ENCODE measurements at regions not wholly inside any gene's neighbourhood (a gene's known extent, or its start where the extent isn't known, plus 50 kb on each side); places are given as distances from the start of the nearest gene placed in this dataset.

GRCh38 chr16:85363881-85364280 lies 249.2 kb upstream of the GSE1 start:
- Histone ChIP-seq H3K9me3 (ENCODE audit: insufficient read depth, low read depth, low read length) (no peaks in the 10 kb centered on the region), H2AFZ (ENCODE audit: low read depth, low read length) (no peak overlapping the region), H4K20me1 (ENCODE audit: insufficient read depth, low read length) (peaks cover 71% of the 10 kb centered on the region), H3K9ac (ENCODE audit: low read length) (peak overlapping the region; percentile 66), H3K27me3 (ENCODE audit: insufficient read depth, low read length) (peaks cover 7% of the 10 kb centered on the region), H3K4me3 (ENCODE audit: insufficient read depth, low read depth, low read length) (no peak overlapping the region), H3K79me2 (ENCODE audit: insufficient read depth, low read length) (no peaks in the 10 kb centered on the region), H3K36me3 (ENCODE audit: insufficient read depth, low read length) (no peaks in the 10 kb centered on the region), H3K4me1 (ENCODE audit: insufficient read depth, low read length) (peaks cover 33% of the 10 kb centered on the region), H3K27ac (ENCODE audit: low read depth, low read length) (peak overlapping the region; percentile 69), H3K4me2 (ENCODE audit: low read length) (peak overlapping the region; percentile 74)
- Mint-ChIP-seq H3K9me3 (ENCODE audit: unreplicated experiment) (peaks cover 9% of the 10 kb centered on the region), H3K4me1 (ENCODE audit: low read depth, unreplicated experiment) (peaks cover 3% of the 10 kb centered on the region), H3K4me3 (ENCODE audit: unreplicated experiment) (peak overlapping the region; percentile 12), H3K27ac (ENCODE audit: unreplicated experiment) (no peak overlapping the region), H3K27me3 (ENCODE audit: low read depth, unreplicated experiment) (peaks cover 18% of the 10 kb centered on the region), H3K36me3 (ENCODE audit: low read depth, unreplicated experiment) (peaks cover 9% of the 10 kb centered on the region)
- FAIRE-seq (no peak), DNase-seq (ENCODE audit: low read depth) (peak; percentile 98)
- no peak for TF ChIP-seq EZH2 (IDR thresholded peaks at IDR 0.05; ENCODE audit: insufficient read depth, low read length)
- no peak for TF ChIP-seq CTCF (IDR thresholded peaks at IDR 0.05; ENCODE audit: insufficient read depth, low read depth, low read length)

- DNase-seq (ENCODE audit: low read depth) (peak; percentile 56), FAIRE-seq (no peak)
- Mint-ChIP-seq H3K27ac (ENCODE audit: unreplicated experiment) (no peak overlapping the region), H3K27me3 (ENCODE audit: low read depth, unreplicated experiment) (peaks cover 23% of the 10 kb centered on the region), H3K4me1 (ENCODE audit: low read depth, unreplicated experiment) (peaks cover 3% of the 10 kb centered on the region), H3K36me3 (ENCODE audit: low read depth, unreplicated experiment) (peaks cover 9% of the 10 kb centered on the region), H3K4me3 (ENCODE audit: unreplicated experiment) (no peak overlapping the region), H3K9me3 (ENCODE audit: unreplicated experiment) (peaks cover 9% of the 10 kb centered on the region)
- Histone ChIP-seq H2AFZ (ENCODE audit: low read depth, low read length) (no peak overlapping the region), H3K4me2 (ENCODE audit: low read length) (peak overlapping the region; percentile 74), H3K9ac (ENCODE audit: low read length) (peak overlapping the region; percentile 65), H3K36me3 (ENCODE audit: insufficient read depth, low read length) (no peaks in the 10 kb centered on the region), H3K27ac (ENCODE audit: low read depth, low read length) (peak overlapping the region; percentile 69), H3K4me3 (ENCODE audit: insufficient read depth, low read depth, low read length) (no peak overlapping the region), H3K4me1 (ENCODE audit: insufficient read depth, low read length) (peaks cover 27% of the 10 kb centered on the region), H4K20me1 (ENCODE audit: insufficient read depth, low read length) (peaks cover 71% of the 10 kb centered on the region), H3K9me3 (ENCODE audit: insufficient read depth, low read depth, low read length) (no peaks in the 10 kb centered on the region), H3K79me2 (ENCODE audit: insufficient read depth, low read length) (no peaks in the 10 kb centered on the region), H3K27me3 (ENCODE audit: insufficient read depth, low read length) (peaks cover 7% of the 10 kb centered on the region)
- TF ChIP-seq CTCF (IDR thresholded peaks at IDR 0.05; ENCODE audit: insufficient read depth, low read depth, low read length) (no peak), EZH2 (IDR thresholded peaks at IDR 0.05; ENCODE audit: insufficient read depth, low read length) (no peak)
Observed at GRCh38 chr16:85364323-85365040, 248.6 kb upstream of the GSE1 start.

- Histone ChIP-seq H2AFZ (ENCODE audit: low read depth, low read length) (no peak overlapping the region), H3K9ac (ENCODE audit: low read length) (no peak overlapping the region), H3K4me2 (ENCODE audit: low read length) (no peak overlapping the region), H3K27ac (ENCODE audit: low read depth, low read length) (peak overlapping the region; percentile 69), H3K27me3 (ENCODE audit: insufficient read depth, low read length) (peaks cover 7% of the 10 kb centered on the region), H3K4me1 (ENCODE audit: insufficient read depth, low read length) (peaks cover 26% of the 10 kb centered on the region), H4K20me1 (ENCODE audit: insufficient read depth, low read length) (peaks cover 75% of the 10 kb centered on the region), H3K79me2 (ENCODE audit: insufficient read depth, low read length) (no peaks in the 10 kb centered on the region), H3K9me3 (ENCODE audit: insufficient read depth, low read depth, low read length) (no peaks in the 10 kb centered on the region), H3K4me3 (ENCODE audit: insufficient read depth, low read depth, low read length) (no peak overlapping the region), H3K36me3 (ENCODE audit: insufficient read depth, low read length) (no peaks in the 10 kb centered on the region)
- Mint-ChIP-seq H3K4me1 (ENCODE audit: low read depth, unreplicated experiment) (peaks cover 3% of the 10 kb centered on the region), H3K27ac (ENCODE audit: unreplicated experiment) (no peak overlapping the region), H3K36me3 (ENCODE audit: low read depth, unreplicated experiment) (peaks cover 9% of the 10 kb centered on the region), H3K27me3 (ENCODE audit: low read depth, unreplicated experiment) (peaks cover 23% of the 10 kb centered on the region), H3K9me3 (ENCODE audit: unreplicated experiment) (peaks cover 9% of the 10 kb centered on the region), H3K4me3 (ENCODE audit: unreplicated experiment) (no peak overlapping the region)
- no peak for TF ChIP-seq CTCF (IDR thresholded peaks at IDR 0.05; ENCODE audit: insufficient read depth, low read depth, low read length)
- TF ChIP-seq EZH2 (IDR thresholded peaks at IDR 0.05; ENCODE audit: insufficient read depth, low read length): no peak
- DNase-seq (ENCODE audit: low read depth) (no peak), FAIRE-seq (no peak)
Observed at GRCh38 chr16:85365120-85365519, 248.0 kb upstream of the GSE1 start.
